ENCODE measurements at regions not wholly inside any gene's neighbourhood (a gene's known extent, or its start where the extent isn't known, plus 50 kb on each side); places are given as distances from the start of the nearest gene placed in this dataset.
"Not testable (repeated sequence)": the region's sequence is repeated elsewhere in the genome, so short reads cannot be mapped to it uniquely, and the experiment has no call there.

GRCh38 chr6:170087941-170088581, 202.8 kb downstream of the DLL1 start:
- DNase-seq (ENCODE audit: extremely low spot score, unreplicated experiment), result peak; percentile 80
- no peak overlapping the region for H3K4me3 Mint-ChIP-seq (ENCODE audit: unreplicated experiment)
- no peaks in the 10 kb centered on the region for H3K36me3 Mint-ChIP-seq (ENCODE audit: unreplicated experiment)
- TF ChIP-seq CTCF (IDR thresholded peaks at IDR 0.05), result no peak
- H3K9me3 Mint-ChIP-seq (ENCODE audit: unreplicated experiment), result peaks cover 4% of the 10 kb centered on the region
- H3K27me3 Mint-ChIP-seq (ENCODE audit: unreplicated experiment), result no peaks in the 10 kb centered on the region
- H3K4me1 Mint-ChIP-seq (ENCODE audit: unreplicated experiment), result no peaks in the 10 kb centered on the region
- no peak overlapping the region for H3K27ac Mint-ChIP-seq (ENCODE audit: unreplicated experiment)

- H3K36me3 Mint-ChIP-seq (ENCODE audit: unreplicated experiment); H3K9me3 Mint-ChIP-seq (ENCODE audit: unreplicated experiment); H3K4me3 Mint-ChIP-seq (ENCODE audit: unreplicated experiment); H3K4me1 Mint-ChIP-seq (ENCODE audit: unreplicated experiment); H3K27ac Mint-ChIP-seq (ENCODE audit: unreplicated experiment); H3K27me3 Mint-ChIP-seq (ENCODE audit: unreplicated experiment): not testable (repeated sequence)
- DNase-seq (ENCODE audit: extremely low spot score, unreplicated experiment), result peak; percentile 84
Observed at GRCh38 chr6:170087421-170087780, 203.5 kb downstream of the DLL1 start.

GRCh38 chr6:170086639-170087420, 204.0 kb downstream of the DLL1 start:
- H3K4me3 Mint-ChIP-seq (ENCODE audit: unreplicated experiment), result no peak overlapping the region
- H3K9me3 Mint-ChIP-seq (ENCODE audit: unreplicated experiment), result peaks cover 4% of the 10 kb centered on the region
- no peaks in the 10 kb centered on the region for H3K4me1 Mint-ChIP-seq (ENCODE audit: unreplicated experiment)
- no peak overlapping the region for H3K27ac Mint-ChIP-seq (ENCODE audit: unreplicated experiment)
- no peaks in the 10 kb centered on the region for H3K36me3 Mint-ChIP-seq (ENCODE audit: unreplicated experiment)
- peak; percentile 83 for DNase-seq (ENCODE audit: extremely low spot score, unreplicated experiment)
- H3K27me3 Mint-ChIP-seq (ENCODE audit: unreplicated experiment), result peaks cover 2% of the 10 kb centered on the region
- no peak for TF ChIP-seq CTCF (IDR thresholded peaks at IDR 0.05)

GRCh38 chr6:170085475-170086401, 205.1 kb downstream of the DLL1 start:
- Mint-ChIP-seq H3K36me3 (ENCODE audit: unreplicated experiment) (no peaks in the 10 kb centered on the region), H3K27ac (ENCODE audit: unreplicated experiment) (no peak overlapping the region), H3K4me3 (ENCODE audit: unreplicated experiment) (no peak overlapping the region), H3K27me3 (ENCODE audit: unreplicated experiment) (peaks cover 2% of the 10 kb centered on the region), H3K9me3 (ENCODE audit: unreplicated experiment) (peaks cover 4% of the 10 kb centered on the region), H3K4me1 (ENCODE audit: unreplicated experiment) (no peaks in the 10 kb centered on the region)
- TF ChIP-seq CTCF (IDR thresholded peaks at IDR 0.05), result no peak
- DNase-seq (ENCODE audit: extremely low spot score, unreplicated experiment), result no peak

- Mint-ChIP-seq H3K27me3 (ENCODE audit: unreplicated experiment) (peaks cover 2% of the 10 kb centered on the region), H3K4me1 (ENCODE audit: unreplicated experiment) (no peaks in the 10 kb centered on the region), H3K27ac (ENCODE audit: unreplicated experiment) (no peak overlapping the region), H3K9me3 (ENCODE audit: unreplicated experiment) (peaks cover 5% of the 10 kb centered on the region), H3K4me3 (ENCODE audit: unreplicated experiment) (no peak overlapping the region), H3K36me3 (ENCODE audit: unreplicated experiment) (no peaks in the 10 kb centered on the region)
- TF ChIP-seq CTCF (IDR thresholded peaks at IDR 0.05), result no peak
- no peak for DNase-seq (ENCODE audit: extremely low spot score, unreplicated experiment)
Observed at GRCh38 chr6:170084166-170084730, 206.6 kb downstream of the DLL1 start.

Data from osteocyte (in vitro differentiated cells).